ENCODE measurements at regions not wholly inside any gene's neighbourhood (a gene's known extent, or its start where the extent isn't known, plus 50 kb on each side); places are given as distances from the start of the nearest gene placed in this dataset.

DNA sequence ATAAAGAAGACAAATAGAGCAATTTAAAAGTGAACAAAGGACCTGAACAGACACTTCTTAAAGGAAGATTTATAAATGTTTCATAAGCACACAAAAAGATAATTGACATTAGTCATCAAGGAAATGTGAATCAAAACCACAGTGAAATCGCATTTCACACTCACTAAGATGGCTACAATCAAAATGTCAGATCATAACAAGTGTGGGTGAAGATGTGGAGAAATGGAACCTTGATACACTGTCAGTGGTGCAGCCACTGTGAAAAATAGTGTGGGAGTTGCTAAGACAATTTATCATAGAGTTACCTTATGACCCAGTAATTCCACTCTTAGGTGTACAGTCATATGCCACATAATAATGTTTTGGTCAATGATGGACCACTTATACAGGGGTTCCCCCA, 54.5 kb upstream of the HTR4 start:
- DNase-seq (ENCODE audit: low spot score) = no peak
- Histone ChIP-seq H3K4me1 (ENCODE audit: control insufficient read depth in 4 of 4, insufficient read depth in 4 of 4, low read length in 3 of 4) (no peaks in the 10 kb centered on the region), H3K9me3 (ENCODE audit: control insufficient read depth in 4 of 4, low read length in 3 of 4) (no peaks in the 10 kb centered on the region), H3K27ac (ENCODE audit: low read depth in 1 of 2, low read length in 2 of 2) (no peak overlapping the region), H3K9ac (ENCODE audit: low read depth in 1 of 2, low read length in 2 of 2) (no peak overlapping the region), H3K4me3 (ENCODE audit: low read depth in 1 of 3, low read length in 3 of 3) (no peak overlapping the region), H3K27me3 (ENCODE audit: control insufficient read depth in 4 of 4, insufficient read depth in 4 of 4, low read length in 3 of 4) (no peaks in the 10 kb centered on the region), H3K36me3 (ENCODE audit: control insufficient read depth in 4 of 4, insufficient read depth in 3 of 4, low read depth in 1 of 4, low read length in 3 of 4) (no peaks in the 10 kb centered on the region)
- TF ChIP-seq YY1 (IDR thresholded peaks at IDR 0.05) (no peak), HNF4G (IDR thresholded peaks at IDR 0.05) (no peak), EGR1 (IDR thresholded peaks at IDR 0.05; ENCODE audit: low read depth in 2 of 2) (no peak), FOXA1 (IDR thresholded peaks at IDR 0.05) (no peak), TAF1 (conservative IDR thresholded peaks at IDR 0.05) (no peak), GABPA (IDR thresholded peaks at IDR 0.05 in 1 of 2, conservative IDR thresholded peaks at IDR 0.05 in 1 of 2) (no peak), RAD21 (IDR thresholded peaks at IDR 0.05) (no peak), FOXA2 (IDR thresholded peaks at IDR 0.05) (no peak), NR2F2 (IDR thresholded peaks at IDR 0.05) (no peak), RXRA (IDR thresholded peaks at IDR 0.05) (no peak), JUND (IDR thresholded peaks at IDR 0.05) (no peak), HNF4A (conservative IDR thresholded peaks at IDR 0.05) (no peak), SP1 (IDR thresholded peaks at IDR 0.05) (no peak)
- TF ChIP-seq, protein P1, sequence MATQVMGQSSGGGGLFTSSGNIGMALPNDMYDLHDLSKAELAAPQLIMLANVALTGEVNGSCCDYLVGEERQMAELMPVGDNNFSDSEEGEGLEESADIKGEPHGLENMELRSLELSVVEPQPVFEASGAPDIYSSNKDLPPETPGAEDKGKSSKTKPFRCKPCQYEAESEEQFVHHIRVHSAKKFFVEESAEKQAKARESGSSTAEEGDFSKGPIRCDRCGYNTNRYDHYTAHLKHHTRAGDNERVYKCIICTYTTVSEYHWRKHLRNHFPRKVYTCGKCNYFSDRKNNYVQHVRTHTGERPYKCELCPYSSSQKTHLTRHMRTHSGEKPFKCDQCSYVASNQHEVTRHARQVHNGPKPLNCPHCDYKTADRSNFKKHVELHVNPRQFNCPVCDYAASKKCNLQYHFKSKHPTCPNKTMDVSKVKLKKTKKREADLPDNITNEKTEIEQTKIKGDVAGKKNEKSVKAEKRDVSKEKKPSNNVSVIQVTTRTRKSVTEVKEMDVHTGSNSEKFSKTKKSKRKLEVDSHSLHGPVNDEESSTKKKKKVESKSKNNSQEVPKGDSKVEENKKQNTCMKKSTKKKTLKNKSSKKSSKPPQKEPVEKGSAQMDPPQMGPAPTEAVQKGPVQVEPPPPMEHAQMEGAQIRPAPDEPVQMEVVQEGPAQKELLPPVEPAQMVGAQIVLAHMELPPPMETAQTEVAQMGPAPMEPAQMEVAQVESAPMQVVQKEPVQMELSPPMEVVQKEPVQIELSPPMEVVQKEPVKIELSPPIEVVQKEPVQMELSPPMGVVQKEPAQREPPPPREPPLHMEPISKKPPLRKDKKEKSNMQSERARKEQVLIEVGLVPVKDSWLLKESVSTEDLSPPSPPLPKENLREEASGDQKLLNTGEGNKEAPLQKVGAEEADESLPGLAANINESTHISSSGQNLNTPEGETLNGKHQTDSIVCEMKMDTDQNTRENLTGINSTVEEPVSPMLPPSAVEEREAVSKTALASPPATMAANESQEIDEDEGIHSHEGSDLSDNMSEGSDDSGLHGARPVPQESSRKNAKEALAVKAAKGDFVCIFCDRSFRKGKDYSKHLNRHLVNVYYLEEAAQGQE (IDR thresholded peaks at IDR 0.05) = no peak
- TF ChIP-seq, protein P2, sequence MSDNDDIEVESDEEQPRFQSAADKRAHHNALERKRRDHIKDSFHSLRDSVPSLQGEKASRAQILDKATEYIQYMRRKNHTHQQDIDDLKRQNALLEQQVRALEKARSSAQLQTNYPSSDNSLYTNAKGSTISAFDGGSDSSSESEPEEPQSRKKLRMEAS (IDR thresholded peaks at IDR 0.05) = no peak
- TF ChIP-seq, protein P3, sequence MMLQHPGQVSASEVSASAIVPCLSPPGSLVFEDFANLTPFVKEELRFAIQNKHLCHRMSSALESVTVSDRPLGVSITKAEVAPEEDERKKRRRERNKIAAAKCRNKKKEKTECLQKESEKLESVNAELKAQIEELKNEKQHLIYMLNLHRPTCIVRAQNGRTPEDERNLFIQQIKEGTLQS (IDR thresholded peaks at IDR 0.05) = no peak
- TF ChIP-seq, protein P4, sequence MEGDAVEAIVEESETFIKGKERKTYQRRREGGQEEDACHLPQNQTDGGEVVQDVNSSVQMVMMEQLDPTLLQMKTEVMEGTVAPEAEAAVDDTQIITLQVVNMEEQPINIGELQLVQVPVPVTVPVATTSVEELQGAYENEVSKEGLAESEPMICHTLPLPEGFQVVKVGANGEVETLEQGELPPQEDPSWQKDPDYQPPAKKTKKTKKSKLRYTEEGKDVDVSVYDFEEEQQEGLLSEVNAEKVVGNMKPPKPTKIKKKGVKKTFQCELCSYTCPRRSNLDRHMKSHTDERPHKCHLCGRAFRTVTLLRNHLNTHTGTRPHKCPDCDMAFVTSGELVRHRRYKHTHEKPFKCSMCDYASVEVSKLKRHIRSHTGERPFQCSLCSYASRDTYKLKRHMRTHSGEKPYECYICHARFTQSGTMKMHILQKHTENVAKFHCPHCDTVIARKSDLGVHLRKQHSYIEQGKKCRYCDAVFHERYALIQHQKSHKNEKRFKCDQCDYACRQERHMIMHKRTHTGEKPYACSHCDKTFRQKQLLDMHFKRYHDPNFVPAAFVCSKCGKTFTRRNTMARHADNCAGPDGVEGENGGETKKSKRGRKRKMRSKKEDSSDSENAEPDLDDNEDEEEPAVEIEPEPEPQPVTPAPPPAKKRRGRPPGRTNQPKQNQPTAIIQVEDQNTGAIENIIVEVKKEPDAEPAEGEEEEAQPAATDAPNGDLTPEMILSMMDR (IDR thresholded peaks at IDR 0.05; ENCODE audit: low read depth, low read length, missing input control) = no peak
- TF ChIP-seq, protein P5, sequence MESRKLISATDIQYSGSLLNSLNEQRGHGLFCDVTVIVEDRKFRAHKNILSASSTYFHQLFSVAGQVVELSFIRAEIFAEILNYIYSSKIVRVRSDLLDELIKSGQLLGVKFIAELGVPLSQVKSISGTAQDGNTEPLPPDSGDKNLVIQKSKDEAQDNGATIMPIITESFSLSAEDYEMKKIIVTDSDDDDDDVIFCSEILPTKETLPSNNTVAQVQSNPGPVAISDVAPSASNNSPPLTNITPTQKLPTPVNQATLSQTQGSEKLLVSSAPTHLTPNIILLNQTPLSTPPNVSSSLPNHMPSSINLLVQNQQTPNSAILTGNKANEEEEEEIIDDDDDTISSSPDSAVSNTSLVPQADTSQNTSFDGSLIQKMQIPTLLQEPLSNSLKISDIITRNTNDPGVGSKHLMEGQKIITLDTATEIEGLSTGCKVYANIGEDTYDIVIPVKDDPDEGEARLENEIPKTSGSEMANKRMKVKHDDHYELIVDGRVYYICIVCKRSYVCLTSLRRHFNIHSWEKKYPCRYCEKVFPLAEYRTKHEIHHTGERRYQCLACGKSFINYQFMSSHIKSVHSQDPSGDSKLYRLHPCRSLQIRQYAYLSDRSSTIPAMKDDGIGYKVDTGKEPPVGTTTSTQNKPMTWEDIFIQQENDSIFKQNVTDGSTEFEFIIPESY (IDR thresholded peaks at IDR 0.05) = no peak
- WGBS = 80% methylated on average over 1 of the region's 1 CpG

Data from liver (tissue), 8 donors.